ENCODE measurements at regions not wholly inside any gene's neighbourhood (a gene's known extent, or its start where the extent isn't known, plus 50 kb on each side); places are given as distances from the start of the nearest gene placed in this dataset.

DNA sequence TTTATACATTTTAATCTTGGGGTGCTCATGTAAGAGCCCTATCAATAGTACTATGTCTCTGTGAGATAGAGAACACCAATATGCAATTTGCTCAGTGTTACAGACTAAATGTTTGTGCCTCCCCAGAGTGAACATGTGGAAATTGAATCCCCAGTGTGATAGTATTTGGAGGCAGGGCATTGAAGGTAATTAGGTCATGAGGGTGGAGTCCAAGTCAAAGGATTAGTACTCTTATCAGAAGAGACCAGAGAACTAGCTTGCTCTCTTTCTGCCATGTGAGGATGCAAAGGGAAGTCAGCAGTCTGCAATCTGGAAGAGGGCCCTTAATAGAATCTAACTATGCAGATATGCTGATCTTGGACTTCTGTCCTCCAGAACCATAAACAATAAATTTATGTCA is 1317.0 kb downstream of the STIM2 start:
- TF ChIP-seq CTCF (IDR thresholded peaks at IDR 0.05) (no peak), POLR2A (IDR thresholded peaks at IDR 0.05) (no peak)
- no peak overlapping the region for H3K4me3 ChIP-seq

GRCh38 chr4:28179126-28179525 is 1318.5 kb downstream of the STIM2 start:
- TF ChIP-seq POLR2A (IDR thresholded peaks at IDR 0.05): no peak
- no peak for TF ChIP-seq CTCF (IDR thresholded peaks at IDR 0.05)
- no peaks in the 10 kb centered on the region for H3K36me3 ChIP-seq
- H3K27me3 ChIP-seq: no peaks in the 10 kb centered on the region
- no peaks in the 10 kb centered on the region for H3K4me1 ChIP-seq
- no peak overlapping the region for H3K27ac ChIP-seq
- H3K4me3 ChIP-seq: no peak overlapping the region
- DNase-seq: no peak
- peaks cover 0 to 3% (median 0%) of the 10 kb centered on the region in 4 donors for H3K9me3 ChIP-seq

More for the DNA sequence above, 1317.0 kb downstream of the STIM2 start:
- no peak for DNase-seq
- H3K27me3 ChIP-seq: no peaks in the 10 kb centered on the region
- H3K36me3 ChIP-seq: no peaks in the 10 kb centered on the region
- H3K27ac ChIP-seq: no peak overlapping the region
- no peaks in the 10 kb centered on the region for H3K4me1 ChIP-seq
- peaks cover 0 to 3% (median 0%) of the 10 kb centered on the region in 4 donors for H3K9me3 ChIP-seq

DNA sequence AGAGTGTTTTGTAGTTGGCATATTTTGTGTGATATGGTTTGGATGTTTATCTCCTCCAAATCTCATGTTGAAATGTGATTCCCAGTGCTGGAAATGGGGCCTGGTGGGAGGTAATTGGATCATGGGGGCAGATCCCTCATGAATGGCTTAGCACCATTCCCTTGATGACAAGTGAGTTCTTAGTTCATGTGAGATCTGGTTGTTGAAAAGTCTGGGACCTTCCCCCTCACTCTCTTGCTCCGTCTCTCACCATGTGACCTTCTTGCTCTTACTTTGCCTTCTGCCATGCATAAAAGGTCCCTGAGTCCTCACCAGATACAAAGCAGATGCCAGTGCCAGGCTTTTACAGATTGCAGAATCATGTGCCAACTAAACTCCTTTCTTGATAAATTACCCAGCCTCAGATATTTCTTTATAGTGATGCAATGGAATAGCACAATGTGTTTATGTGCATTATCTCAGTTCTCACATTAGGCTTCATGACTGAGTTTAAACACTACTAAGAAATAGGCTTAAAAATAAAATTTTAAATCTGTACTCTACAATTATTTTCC is 1348.8 kb downstream of the STIM2 start:
- Histone ChIP-seq H3K9me3 (no peaks in the 10 kb centered on the region), H3K27me3 (no peaks in the 10 kb centered on the region), H3K4me3 (no peak overlapping the region), H3K36me3 (no peaks in the 10 kb centered on the region), H3K4me1 (no peaks in the 10 kb centered on the region), H3K27ac (no peak overlapping the region)
- TF ChIP-seq POLR2A (IDR thresholded peaks at IDR 0.05): no peak
- TF ChIP-seq CTCF (IDR thresholded peaks at IDR 0.05): no peak
- no peak for DNase-seq

DNA sequence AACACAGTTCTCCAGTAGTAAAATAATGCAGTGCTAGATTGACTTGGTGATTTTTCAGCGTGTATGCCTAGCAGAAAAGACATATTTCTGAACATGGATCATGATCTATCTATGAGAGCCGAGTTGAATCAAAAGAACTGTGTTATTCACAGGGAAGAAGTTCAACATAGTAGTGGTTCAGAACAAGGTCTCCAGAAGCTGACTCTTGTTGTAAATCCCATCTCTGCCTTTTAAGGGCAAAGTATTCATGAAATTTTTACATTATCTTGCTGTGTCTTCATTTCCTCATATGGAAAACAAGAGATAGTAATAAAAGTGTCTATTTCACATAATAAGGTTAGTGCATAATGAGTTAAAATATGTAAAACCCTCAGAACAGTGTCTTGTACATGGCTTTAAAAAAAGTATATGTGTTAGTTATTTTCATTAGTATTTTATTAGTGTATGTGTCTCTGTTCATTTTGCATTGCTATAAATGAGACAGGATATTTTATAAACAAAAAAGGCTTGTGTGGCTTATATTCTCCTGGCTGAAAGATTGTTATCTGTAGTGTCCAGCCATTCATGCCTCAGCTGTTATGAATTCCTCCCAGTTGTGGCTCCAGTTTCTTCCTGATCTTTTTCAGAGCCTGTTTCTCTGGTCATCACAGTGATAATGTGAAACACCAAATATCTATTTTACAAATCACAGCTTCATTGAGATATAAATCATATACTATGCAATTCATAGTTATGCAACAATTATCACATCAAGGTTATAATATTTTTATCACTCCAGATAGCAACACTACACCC is 1351.2 kb downstream of the STIM2 start:
- no peaks in the 10 kb centered on the region for H3K27me3 ChIP-seq
- H3K27ac ChIP-seq: no peak overlapping the region
- no peak overlapping the region for H3K4me3 ChIP-seq
- no peaks in the 10 kb centered on the region for H3K36me3 ChIP-seq
- H3K4me1 ChIP-seq: no peaks in the 10 kb centered on the region
- no peak for TF ChIP-seq POLR2A (IDR thresholded peaks at IDR 0.05)
- no peak for TF ChIP-seq CTCF (IDR thresholded peaks at IDR 0.05)
- DNase-seq: no peak
- no peaks in the 10 kb centered on the region for H3K9me3 ChIP-seq

DNA sequence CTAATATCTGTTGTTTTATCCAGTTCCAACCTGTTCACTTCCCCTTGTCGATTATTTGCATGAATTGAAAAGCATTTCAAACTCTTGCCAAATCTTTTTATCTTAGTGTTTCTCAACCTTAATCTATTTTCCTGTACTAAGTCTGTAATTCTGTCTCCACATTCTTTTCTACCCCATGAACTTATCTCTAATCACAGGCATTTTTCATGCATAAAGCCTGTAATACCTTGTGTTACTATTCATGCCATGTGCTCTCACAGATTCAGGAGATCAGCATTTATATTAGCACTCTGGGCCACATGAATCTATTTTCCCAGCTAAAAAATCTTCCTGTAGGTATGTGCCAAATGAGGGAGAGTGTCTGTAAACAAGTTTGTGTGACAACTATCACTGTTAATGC is 1360.9 kb downstream of the STIM2 start:
- TF ChIP-seq CTCF (IDR thresholded peaks at IDR 0.05): no peak
- TF ChIP-seq POLR2A (IDR thresholded peaks at IDR 0.05): no peak
- H3K36me3 ChIP-seq: no peaks in the 10 kb centered on the region
- H3K27ac ChIP-seq: no peak overlapping the region
- no peaks in the 10 kb centered on the region for H3K4me1 ChIP-seq
- H3K9me3 ChIP-seq: no peaks in the 10 kb centered on the region
- H3K27me3 ChIP-seq: no peaks in the 10 kb centered on the region
- no peak overlapping the region for H3K4me3 ChIP-seq
- DNase-seq: no peak
